A549 (cell line): ENCODE measurements at regions not wholly inside any gene's neighbourhood (a gene's known extent, or its start where the extent isn't known, plus 50 kb on each side); places are given as distances from the start of the nearest gene placed in this dataset.
A peak's percentile ranks its signal among the peaks of the same experiment; 100 is the strongest.

Source experiments
- ATAC-seq, 2 experiments: fragments of 200-7000 bp in 1 of 2; fragments of >200 bp in 1 of 2; cut with Nextera tagmentation in 1 of 2; cut with Tn5 transposase in 1 of 2; 3 replicates each; pipeline versions ENCODE4 v1.8.0 to v1.9.1; 2018 to 2020; ENCODE audit warnings: mild to moderate bottlenecking in 1 of 2, moderate library complexity in 1 of 2
- CTCF ChIA-PET: fragments of 300-600 bp; sonication (Branson Sonifier 250); formaldehyde crosslinking; extraction: SDS; loops from one replicate; lab custom pipeline; 2021; ENCODE audit warnings: antibody characterized with exemption, inconsistent platforms; lab: Yijun Ruan, JAX
- POLR2A ChIA-PET: fragments of 350-600 bp; formaldehyde crosslinking; extraction: SDS; loops from one replicate; lab custom pipeline; 2021; ENCODE audit warnings: antibody characterized with exemption, inconsistent platforms; lab: Yijun Ruan, JAX
- DNase-seq, 2 experiments: peaks; one replicate each; pipeline versions ENCODE4 v3.0.0 to v3.0.0-alpha.2; 2011 to 2016; ENCODE audit warnings: low read depth in 1 of 2, low spot score in 1 of 2
- FAIRE-seq: peaks from 2 replicates; lab custom pipeline; 2011; peaks lifted over from hg19 to GRCh38; lab: Jason Lieb, UNC
- H3K27ac ChIP-seq, 2 experiments: fragments of >200 bp; sonication (Bioruptor Twin); formaldehyde crosslinking; 3 replicates each; pipeline ENCODE4 v1.5.1; 2016 to 2017
- H3K4me1 ChIP-seq: fragments of >200 bp; sonication (Bioruptor Twin); formaldehyde crosslinking; 3 replicates; pipeline ENCODE4 v1.6.1; 2016
- H3K4me2 ChIP-seq: fragments of >200 bp; sonication (Bioruptor Twin); formaldehyde crosslinking; 3 replicates; pipeline ENCODE4 v1.6.1; 2016
- H3K4me3 ChIP-seq: fragments of >200 bp; sonication (Bioruptor Twin); formaldehyde crosslinking; 3 replicates; pipeline ENCODE4 v1.5.1; 2016
- H3K9me3 ChIP-seq: fragments of >200 bp; sonication (Bioruptor Twin); formaldehyde crosslinking; 3 replicates; pipeline ENCODE4 v1.6.1; 2016
- CBX8 ChIP-seq: fragments of 200-600 bp; sonication (generic); IDR thresholded peaks from 2 replicates; pipeline ENCODE4 v1.6.1; 2016
- CEBPB ChIP-seq, 2 experiments: fragments of >200 bp in 1 of 2; sonication (Bioruptor Twin) in 1 of 2; formaldehyde crosslinking in 1 of 2; IDR thresholded peaks; 2 replicates each; pipeline ENCODE4 v1.6.1; 2012 to 2016
- CHD2 ChIP-seq: fragments of 150-350 bp; IDR thresholded peaks from 2 replicates; pipeline ENCODE4 v1.6.1; 2014; ENCODE audit warnings: low read length; ENCODE audit not compliant: partially characterized antibody
- EHMT2 ChIP-seq: fragments of 200-600 bp; sonication (generic); IDR thresholded peaks from 2 replicates; pipeline ENCODE4 v1.6.1; 2016; ENCODE audit warnings: antibody characterized with exemption, low read depth, mild to moderate bottlenecking, moderate library complexity
- ELK1 ChIP-seq: fragments of 150-350 bp; IDR thresholded peaks from 2 replicates; pipeline ENCODE4 v1.6.1; 2014; ENCODE audit warnings: low read depth, mild to moderate bottlenecking, low read length
- ESRRA ChIP-seq: fragments of 150-350 bp; IDR thresholded peaks from 2 replicates; pipeline ENCODE4 v1.6.1; 2014; ENCODE audit warnings: mild to moderate bottlenecking, low read length, borderline replicate concordance
- FOSL2 ChIP-seq, 2 experiments: fragments of 450-650 bp in 1 of 2; fragments of >200 bp in 1 of 2; sonication (Bioruptor Twin) in 1 of 2; formaldehyde crosslinking; IDR thresholded peaks; 2 replicates each; pipeline versions ENCODE4 v1.5.0 to v1.6.1; 2016 to 2020; ENCODE audit warnings: mild to moderate bottlenecking in 1 of 2, moderate library complexity in 1 of 2
- FOXS1 ChIP-seq: fragments of 250-450 bp; sonication (Bioruptor Pico); IDR thresholded peaks from 2 replicates; pipeline ENCODE4 v1.5.0; 2020; ENCODE audit warnings: mild to moderate bottlenecking, moderate library complexity
- HEYL ChIP-seq: fragments of 250-450 bp; sonication (Bioruptor Pico); IDR thresholded peaks from 2 replicates; pipeline ENCODE4 v1.8.0; 2021; ENCODE audit warnings: mild to moderate bottlenecking, moderate library complexity
- HMGXB4 ChIP-seq: fragments of 250-450 bp; sonication (Bioruptor Pico); IDR thresholded peaks from 2 replicates; pipeline ENCODE4 v1.5.0; 2021; ENCODE audit warnings: mild to moderate bottlenecking, moderate library complexity, borderline replicate concordance
- HOXA7 ChIP-seq: fragments of 250-450 bp; sonication (Bioruptor Pico); IDR thresholded peaks from 2 replicates; pipeline ENCODE4 v1.5.0; 2020; ENCODE audit warnings: mild to moderate bottlenecking, moderate library complexity
- MAFK ChIP-seq: fragments of 450-650 bp; IDR thresholded peaks from 2 replicates; pipeline ENCODE4 v1.6.1; 2014; ENCODE audit not compliant: partially characterized antibody
- MAX ChIP-seq: IDR thresholded peaks from 2 replicates; pipeline ENCODE4 v1.6.1; 2012
- MYC ChIP-seq: IDR thresholded peaks from 2 replicates; pipeline ENCODE4 v1.6.1; 2012; ENCODE audit warnings: mild to moderate bottlenecking, inconsistent platforms, low read length, improper control_type of control experiment, borderline replicate concordance
- RAD21 ChIP-seq, 2 experiments: fragments of >200 bp in 1 of 2; sonication (Bioruptor Twin) in 1 of 2; formaldehyde crosslinking in 1 of 2; IDR thresholded peaks in 1 of 2; conservative IDR thresholded peaks in 1 of 2; 2 replicates in 1 of 2; 3 replicates in 1 of 2; pipeline ENCODE4 v1.6.1; 2012 to 2018; ENCODE audit warnings: inconsistent platforms in 1 of 2
- RARB ChIP-seq: fragments of 250-450 bp; sonication (Bioruptor Pico); IDR thresholded peaks from 2 replicates; pipeline ENCODE4 v1.8.0; 2021; ENCODE audit warnings: mild to moderate bottlenecking, moderate library complexity
- REST ChIP-seq: fragments of 200-600 bp; sonication (generic); IDR thresholded peaks from 2 replicates; pipeline ENCODE4 v1.6.1; 2016; ENCODE audit warnings: antibody characterized with exemption, mild to moderate bottlenecking, moderate library complexity
- SMC3 ChIP-seq: fragments of >200 bp; sonication (Bioruptor Twin); formaldehyde crosslinking; IDR thresholded peaks from 3 replicates; pipeline ENCODE4 v1.6.1; 2018; ENCODE audit warnings: inconsistent platforms
- TFCP2L1 ChIP-seq: fragments of 250-450 bp; sonication (Bioruptor Pico); IDR thresholded peaks from 2 replicates; pipeline ENCODE4 v1.5.0; 2021; ENCODE audit warnings: mild to moderate bottlenecking
- USF2 ChIP-seq: fragments of 450-650 bp; IDR thresholded peaks from 2 replicates; pipeline ENCODE4 v1.6.1; 2014; ENCODE audit warnings: antibody characterized with exemption
- ZC3H11A ChIP-seq: fragments of 450-650 bp; IDR thresholded peaks from 2 replicates; pipeline ENCODE4 v1.6.1; 2014; ENCODE audit warnings: antibody characterized with exemption, mild to moderate bottlenecking
- ZFP36 ChIP-seq: fragments of 450-650 bp; IDR thresholded peaks from 2 replicates; pipeline ENCODE4 v1.6.1; 2014; ENCODE audit warnings: borderline replicate concordance; ENCODE audit not compliant: partially characterized antibody
- WGBS: methylation state at CpG from one replicate; pipeline ENCODE4 v1.1.6; 2017; ENCODE audit errors: missing lambda C conversion rate; 5-methylcytosine and 5-hydroxymethylcytosine counted together

GRCh38 chr11:43583548-43583947 lies 97.0 kb upstream of the HSD17B12 start (continued):
- no peak for TF ChIP-seq CBX8
- TF ChIP-seq ESRRA: no peak
- no peak for TF ChIP-seq ZC3H11A
- TF ChIP-seq CHD2: no peak
- no peak for TF ChIP-seq RARB

GRCh38 chr11:43585877-43586608 lies 94.5 kb upstream of the HSD17B12 start:
- POLR2A ChIA-PET: no interaction called here
- 67% methylated on average over 1 of the region's 1 CpG for WGBS

GRCh38 chr11:43589601-43590250 lies 90.8 kb upstream of the HSD17B12 start:
- 14% methylated on average over 5 of the region's 5 CpGs for WGBS
- FAIRE-seq (no peak), DNase-seq (no peak), ATAC-seq (no peak)
- Histone ChIP-seq H3K4me3 (no peak overlapping the region), H3K27ac (no peak overlapping the region), H3K4me2 (no peak overlapping the region), H3K4me1 (no peaks in the 10 kb centered on the region), H3K9me3 (no peaks in the 10 kb centered on the region)
- TF ChIP-seq MYC: no peak
- TF ChIP-seq EHMT2: no peak
- no peak for TF ChIP-seq USF2
- no peak for TF ChIP-seq FOXS1 (CRISPR knock-in tag)
- TF ChIP-seq MAX: no peak
- TF ChIP-seq HEYL (CRISPR knock-in tag): no peak
- TF ChIP-seq SMC3: no peak
- no peak for TF ChIP-seq MAFK
- no peak for TF ChIP-seq RAD21 (conservative IDR thresholded peaks at IDR 0.05 in 1 of 2, IDR thresholded peaks at IDR 0.05 in 1 of 2)
- no peak for TF ChIP-seq CEBPB (IDR thresholded peaks at IDR 0.05)
- no peak for TF ChIP-seq TFCP2L1 (CRISPR knock-in tag)
- no peak for TF ChIP-seq FOSL2 (IDR thresholded peaks at IDR 0.05)
- TF ChIP-seq FOSL2 (CRISPR knock-in tag; IDR thresholded peaks at IDR 0.05): no peak
- TF ChIP-seq ELK1: no peak
- no peak for TF ChIP-seq HOXA7
- no peak for TF ChIP-seq REST
- no peak for TF ChIP-seq HMGXB4 (CRISPR knock-in tag)
- ChIA-PET CTCF (interaction anchor here (0.6 to 1.1 kb wide), 2 partner anchors 13 to 17 kb away, joined by 3 read pairs; no protein-coding TSS in a partner anchor), POLR2A (no interaction called here)

More at GRCh38 chr11:43585877-43586608, 94.5 kb upstream of the HSD17B12 start:
- TF ChIP-seq EHMT2 (no peak), TFCP2L1 (CRISPR knock-in tag) (no peak), ZFP36 (peak; percentile 7)
- DNase-seq (no peak), ATAC-seq (no peak), FAIRE-seq (no peak)
- Histone ChIP-seq H3K4me1 (peaks cover 2% of the 10 kb centered on the region; the same call in 1 of the 3 replicates), H3K27ac (no peak overlapping the region), H3K4me3 (no peak overlapping the region), H3K9me3 (no peaks in the 10 kb centered on the region), H3K4me2 (no peak overlapping the region)
- CTCF ChIA-PET: no interaction called here
